ENCODE measurements at regions not wholly inside any gene's neighbourhood (a gene's known extent, or its start where the extent isn't known, plus 50 kb on each side); places are given as distances from the start of the nearest gene placed in this dataset.

- Histone ChIP-seq H3K27me3 (replicated peaks; ENCODE audit: insufficient read depth, low read depth, low read length, poor library complexity) (peaks cover 16% of the 10 kb centered on the region), H3K4me1 (ENCODE audit: insufficient read depth, low read length, poor library complexity, severe bottlenecking) (no peaks in the 10 kb centered on the region), H3K4me3 (ENCODE audit: low read depth, low read length, poor library complexity, severe bottlenecking) (no peak overlapping the region), H3K36me3 (ENCODE audit: insufficient read depth, low read length, poor library complexity, severe bottlenecking) (no peaks in the 10 kb centered on the region), H3K27ac (ENCODE audit: low read depth, low read length, poor library complexity, severe bottlenecking) (no peak overlapping the region), H3K9me3 (ENCODE audit: low read depth, low read length, poor library complexity, severe bottlenecking) (no peaks in the 10 kb centered on the region)
- BruUV-seq (replicated peaks) = no TSS peak
- CTCF ChIA-PET = no interaction called here
- TF ChIP-seq EZH2 (IDR thresholded peaks at IDR 0.05; ENCODE audit: borderline replicate concordance, low read depth, low read length, poor library complexity, severe bottlenecking) (no peak), CTCF (conservative IDR thresholded peaks at IDR 0.05; ENCODE audit: low read depth, low read length) (no peak)
- DNase-seq (ENCODE audit: low spot score) = no peak
- intact Hi-C loops (cut with micrococcal nuclease; ENCODE audit: unreplicated experiment) = no loop called here
- POLR2A ChIA-PET (ENCODE audit: low non-redundant PET) = interaction anchor here (0.6 kb wide), 1 partner anchor 571 kb away, joined by 5 read pairs; no protein-coding TSS in a partner anchor
Observed at GRCh38 chr9:78468231-78468630, 171.3 kb downstream of the PSAT1 start.

- no peak for DNase-seq (ENCODE audit: low spot score)
- CTCF ChIA-PET = no interaction called here
- Histone ChIP-seq H3K4me3 (ENCODE audit: low read depth, low read length, poor library complexity, severe bottlenecking) (no peak overlapping the region), H3K9me3 (ENCODE audit: low read depth, low read length, poor library complexity, severe bottlenecking) (no peaks in the 10 kb centered on the region), H3K36me3 (ENCODE audit: insufficient read depth, low read length, poor library complexity, severe bottlenecking) (no peaks in the 10 kb centered on the region), H3K4me1 (ENCODE audit: insufficient read depth, low read length, poor library complexity, severe bottlenecking) (no peaks in the 10 kb centered on the region), H3K27me3 (replicated peaks; ENCODE audit: insufficient read depth, low read depth, low read length, poor library complexity) (peaks cover 16% of the 10 kb centered on the region), H3K27ac (ENCODE audit: low read depth, low read length, poor library complexity, severe bottlenecking) (no peak overlapping the region)
- intact Hi-C loops (cut with micrococcal nuclease; ENCODE audit: unreplicated experiment) = no loop called here
- POLR2A ChIA-PET (ENCODE audit: low non-redundant PET) = no interaction called here
- TF ChIP-seq EZH2 (IDR thresholded peaks at IDR 0.05; ENCODE audit: borderline replicate concordance, low read depth, low read length, poor library complexity, severe bottlenecking) (no peak), CTCF (conservative IDR thresholded peaks at IDR 0.05; ENCODE audit: low read depth, low read length) (no peak)
- BruUV-seq (replicated peaks) = no TSS peak
Observed at GRCh38 chr9:78468974-78469576, 172.2 kb downstream of the PSAT1 start.

- ChIA-PET POLR2A (ENCODE audit: low non-redundant PET) (no interaction called here), CTCF (no interaction called here)
- peaks cover 16% of the 10 kb centered on the region for H3K27me3 ChIP-seq (replicated peaks; ENCODE audit: insufficient read depth, low read depth, low read length, poor library complexity)
- intact Hi-C loops (cut with micrococcal nuclease; ENCODE audit: unreplicated experiment) = no loop called here
- H3K27ac ChIP-seq (ENCODE audit: low read depth, low read length, poor library complexity, severe bottlenecking) = no peak overlapping the region
- BruUV-seq (replicated peaks) = no TSS peak
- no peak overlapping the region for H3K4me3 ChIP-seq (ENCODE audit: low read depth, low read length, poor library complexity, severe bottlenecking)
- no peaks in the 10 kb centered on the region for H3K9me3 ChIP-seq (ENCODE audit: low read depth, low read length, poor library complexity, severe bottlenecking)
- no peaks in the 10 kb centered on the region for H3K4me1 ChIP-seq (ENCODE audit: insufficient read depth, low read length, poor library complexity, severe bottlenecking)
- DNase-seq (ENCODE audit: low spot score) = no peak
- no peaks in the 10 kb centered on the region for H3K36me3 ChIP-seq (ENCODE audit: insufficient read depth, low read length, poor library complexity, severe bottlenecking)
- TF ChIP-seq EZH2 (IDR thresholded peaks at IDR 0.05; ENCODE audit: borderline replicate concordance, low read depth, low read length, poor library complexity, severe bottlenecking) (no peak), CTCF (conservative IDR thresholded peaks at IDR 0.05; ENCODE audit: low read depth, low read length) (no peak)
Observed at GRCh38 chr9:78470216-78470615, 173.3 kb downstream of the PSAT1 start.

Data from A673 (cell line).